Body of pancreas (tissue), 4 donors: ENCODE measurements at regions not wholly inside any gene's neighbourhood (a gene's known extent, or its start where the extent isn't known, plus 50 kb on each side); places are given as distances from the start of the nearest gene placed in this dataset.

Source experiments
- ATAC-seq: fragments of 150-250 bp; one replicate; pipeline ENCODE4 v1.9.1; 2016
- DNase-seq, 4 donors: peaks; one replicate each; pipeline ENCODE4 v3.0.0-alpha.2; 2019
- H3K27ac ChIP-seq, 4 donors: fragments of 200-600 bp; sonication (generic); 1 replicate in 3 of 4; 2 replicates in 1 of 4; pipeline versions ENCODE4 v1.5.1 to v1.6.1; 2016 to 2019; ENCODE audit warnings: mild to moderate bottlenecking in 1 of 4, mixed read lengths in 1 of 4, moderate library complexity in 1 of 4
- H3K27me3 ChIP-seq, 2 donors: fragments of 200-600 bp; sonication (generic); one replicate each; pipeline ENCODE4 v1.6.0; 2016; ENCODE audit warnings: mild to moderate bottlenecking in 1 of 2
- H3K36me3 ChIP-seq, 2 donors: fragments of 200-600 bp; sonication (generic); replicated peaks in 1 of 2; 2 replicates each; pipeline ENCODE4 v1.5.1; 2016; ENCODE audit warnings: low read depth in 2 of 2; ENCODE audit not compliant: insufficient read depth in 1 of 2
- H3K4me1 ChIP-seq: fragments of 200-600 bp; sonication (generic); one replicate; pipeline ENCODE4 v1.6.0; 2016
- H3K4me3 ChIP-seq, 2 donors: fragments of 200-600 bp; sonication (generic); 1 replicate in 1 of 2; 2 replicates in 1 of 2; pipeline ENCODE4 v1.5.1; 2016 to 2019
- H3K9me3 ChIP-seq, 3 donors: fragments of 200-600 bp; sonication (generic); 1 replicate in 2 of 3; 2 replicates in 1 of 3; pipeline ENCODE4 v1.5.1; 2016
- POLR2A ChIP-seq, 3 donors: fragments of 450-650 bp; IDR thresholded peaks; one replicate each; pipeline ENCODE4 v1.6.1; 2016; ENCODE audit warnings: antibody characterized with exemption in 3 of 3, mild to moderate bottlenecking in 2 of 3
- WGBS, 2 donors: methylation state at CpG; one replicate each; pipeline ENCODE4 v1.1.5; 2017; 5-methylcytosine and 5-hydroxymethylcytosine counted together
- intact Hi-C: fragments of 100-400 bp; cut with DNase I; formaldehyde crosslinking; loops from one replicate; pipeline ENCODE4 v1.15.1; 2023
- TF ChIP-seq, protein P1 (sequence below), 7 experiments: fragments of 450-650 bp in 4 of 7; fragments of 200-600 bp in 3 of 7; sonication (generic) in 3 of 7; IDR thresholded peaks; one replicate each; pipeline ENCODE4 v1.5.1; 2016 to 2019; ENCODE audit warnings: antibody characterized with exemption in 7 of 7

- no peak for TF ChIP-seq POLR2A (IDR thresholded peaks at IDR 0.05)
- TF ChIP-seq, protein P1, sequence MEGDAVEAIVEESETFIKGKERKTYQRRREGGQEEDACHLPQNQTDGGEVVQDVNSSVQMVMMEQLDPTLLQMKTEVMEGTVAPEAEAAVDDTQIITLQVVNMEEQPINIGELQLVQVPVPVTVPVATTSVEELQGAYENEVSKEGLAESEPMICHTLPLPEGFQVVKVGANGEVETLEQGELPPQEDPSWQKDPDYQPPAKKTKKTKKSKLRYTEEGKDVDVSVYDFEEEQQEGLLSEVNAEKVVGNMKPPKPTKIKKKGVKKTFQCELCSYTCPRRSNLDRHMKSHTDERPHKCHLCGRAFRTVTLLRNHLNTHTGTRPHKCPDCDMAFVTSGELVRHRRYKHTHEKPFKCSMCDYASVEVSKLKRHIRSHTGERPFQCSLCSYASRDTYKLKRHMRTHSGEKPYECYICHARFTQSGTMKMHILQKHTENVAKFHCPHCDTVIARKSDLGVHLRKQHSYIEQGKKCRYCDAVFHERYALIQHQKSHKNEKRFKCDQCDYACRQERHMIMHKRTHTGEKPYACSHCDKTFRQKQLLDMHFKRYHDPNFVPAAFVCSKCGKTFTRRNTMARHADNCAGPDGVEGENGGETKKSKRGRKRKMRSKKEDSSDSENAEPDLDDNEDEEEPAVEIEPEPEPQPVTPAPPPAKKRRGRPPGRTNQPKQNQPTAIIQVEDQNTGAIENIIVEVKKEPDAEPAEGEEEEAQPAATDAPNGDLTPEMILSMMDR (IDR thresholded peaks at IDR 0.05): no peak
- no peaks in the 10 kb centered on the region for H3K9me3 ChIP-seq
- no peaks in the 10 kb centered on the region for H3K4me1 ChIP-seq
- no peak for DNase-seq
- no peak overlapping the region for H3K27ac ChIP-seq
- intact Hi-C loops: no loop called here
- H3K36me3 ChIP-seq: no peaks in the 10 kb centered on the region
- H3K4me3 ChIP-seq: no peak overlapping the region
- ATAC-seq: no peak
- H3K27me3 ChIP-seq: no peaks in the 10 kb centered on the region
- 85 to 96% methylated on average over 1 of the region's 1 CpG for WGBS, 2 donors
Observed at GRCh38 chr9:108211411-108211955, 644.3 kb downstream of the ACTL7B start.

DNA sequence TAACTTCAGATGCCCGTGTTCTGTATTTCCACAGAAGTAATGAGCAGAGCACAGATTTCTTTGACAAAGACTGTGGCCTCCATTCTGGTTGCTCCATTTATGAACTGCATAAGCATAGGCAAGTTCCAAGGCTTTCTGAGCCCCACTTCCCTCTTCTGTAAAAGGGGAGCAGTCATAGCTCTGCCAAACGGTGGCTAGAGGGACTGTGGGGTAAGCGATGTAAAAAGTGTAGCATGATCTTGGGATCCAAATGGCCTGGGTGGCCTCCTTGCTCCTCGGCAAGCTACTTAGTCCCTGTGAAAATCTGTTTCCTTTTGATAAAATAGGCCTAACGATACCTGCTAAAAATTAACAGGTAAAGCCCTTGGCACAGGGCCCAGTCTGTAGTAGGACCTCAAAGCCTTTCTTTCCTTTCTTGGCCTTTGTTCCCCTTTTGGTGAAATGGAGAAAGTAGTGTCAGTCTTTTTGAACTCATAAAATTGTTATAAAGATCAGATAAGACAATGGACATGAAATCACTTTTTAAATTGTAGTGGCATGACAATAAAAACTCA is 646.6 kb downstream of the ACTL7B start:
- intact Hi-C loops: no loop called here
- H3K9me3 ChIP-seq: no peaks in the 10 kb centered on the region
- DNase-seq (no peak), ATAC-seq (no peak)
- 43 to 63% methylated on average over 5 of the region's 5 CpGs for WGBS, 2 donors
- no peak overlapping the region for H3K27ac ChIP-seq
- no peaks in the 10 kb centered on the region for H3K27me3 ChIP-seq
- no peak overlapping the region for H3K4me3 ChIP-seq
- no peaks in the 10 kb centered on the region for H3K4me1 ChIP-seq
- TF ChIP-seq POLR2A (IDR thresholded peaks at IDR 0.05): no peak
- TF ChIP-seq, protein P1 (IDR thresholded peaks at IDR 0.05): no peak
- no peaks in the 10 kb centered on the region for H3K36me3 ChIP-seq

GRCh38 chr9:108207561-108208165 is 648.1 kb downstream of the ACTL7B start:
- Histone ChIP-seq H3K36me3 (no peaks in the 10 kb centered on the region), H3K9me3 (no peaks in the 10 kb centered on the region), H3K4me1 (no peaks in the 10 kb centered on the region), H3K27me3 (no peaks in the 10 kb centered on the region), H3K4me3 (no peak overlapping the region), H3K27ac (no peak overlapping the region)
- WGBS, 2 donors: 80 to 82% methylated on average over 7 of the region's 7 CpGs
- intact Hi-C loops: no loop called here
- ATAC-seq: no peak
- no peak for DNase-seq
- TF ChIP-seq, protein P1 (IDR thresholded peaks at IDR 0.05): no peak
- TF ChIP-seq POLR2A (IDR thresholded peaks at IDR 0.05): no peak

- Histone ChIP-seq H3K27ac (no peak overlapping the region), H3K4me3 (no peak overlapping the region), H3K36me3 (no peaks in the 10 kb centered on the region), H3K4me1 (no peaks in the 10 kb centered on the region), H3K27me3 (no peaks in the 10 kb centered on the region), H3K9me3 (peaks cover 0 to 6% (median 0%) of the 10 kb centered on the region in 3 donors)
- intact Hi-C loops: no loop called here
- no peak for TF ChIP-seq POLR2A (IDR thresholded peaks at IDR 0.05)
- TF ChIP-seq, protein P1 (IDR thresholded peaks at IDR 0.05): no peak
- DNase-seq (no peak), ATAC-seq (no peak)
Observed at GRCh38 chr9:108205276-108205675, 650.5 kb downstream of the ACTL7B start.

- Histone ChIP-seq H3K27me3 (no peaks in the 10 kb centered on the region), H3K4me1 (peaks cover 8% of the 10 kb centered on the region), H3K27ac (no peak overlapping the region), H3K4me3 (no peak overlapping the region), H3K36me3 (no peaks in the 10 kb centered on the region), H3K9me3 (peaks cover 0 to 6% (median 0%) of the 10 kb centered on the region in 3 donors)
- intact Hi-C loops: no loop called here
- ATAC-seq: no peak
- TF ChIP-seq, protein P1 (IDR thresholded peaks at IDR 0.05): no peak
- TF ChIP-seq POLR2A (IDR thresholded peaks at IDR 0.05): no peak
- 91 to 100% methylated on average over 1 of the region's 1 CpG for WGBS, 2 donors
- DNase-seq: no peak
Observed at GRCh38 chr9:108197899-108198298, 657.9 kb downstream of the ACTL7B start.
